ENCODE measurements at regions not wholly inside any gene's neighbourhood (a gene's known extent, or its start where the extent isn't known, plus 50 kb on each side); places are given as distances from the start of the nearest gene placed in this dataset.
A peak's percentile ranks its signal among the peaks of the same experiment; 100 is the strongest.

DNA sequence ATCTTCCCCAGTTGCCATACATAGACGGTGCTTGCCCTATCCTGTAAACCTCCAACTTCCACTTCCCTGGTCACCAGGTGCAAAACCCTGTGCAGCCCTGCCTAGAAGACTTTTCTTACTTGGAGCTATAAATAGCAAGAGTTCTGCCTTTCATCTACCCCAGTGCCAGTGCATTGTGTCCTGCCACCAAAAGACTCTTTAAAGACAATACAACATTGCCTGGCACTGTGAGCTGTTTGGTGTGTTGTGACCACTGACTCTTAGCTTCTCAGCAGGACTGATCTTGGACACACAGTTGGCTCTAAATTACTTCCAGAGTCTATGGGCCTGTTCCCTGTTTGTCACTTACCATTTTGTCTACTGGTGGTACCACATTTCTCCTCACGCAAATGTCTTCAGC, 608.1 kb downstream of the CDH9 start:
- FAIRE-seq (no peak), ATAC-seq (no peak), DNase-seq (no peak)
- no peak overlapping the region for H3K4me3 ChIP-seq
- no peaks in the 10 kb centered on the region for H3K36me3 ChIP-seq
- no peaks in the 10 kb centered on the region for H3K9me3 ChIP-seq
- intact Hi-C loops (cut with DNase I), result no loop called here
- H3K27me3 ChIP-seq, result no peaks in the 10 kb centered on the region
- H3K27ac ChIP-seq, result no peak overlapping the region
- H3K4me1 ChIP-seq, result no peaks in the 10 kb centered on the region
- TF ChIP-seq, protein P1, sequence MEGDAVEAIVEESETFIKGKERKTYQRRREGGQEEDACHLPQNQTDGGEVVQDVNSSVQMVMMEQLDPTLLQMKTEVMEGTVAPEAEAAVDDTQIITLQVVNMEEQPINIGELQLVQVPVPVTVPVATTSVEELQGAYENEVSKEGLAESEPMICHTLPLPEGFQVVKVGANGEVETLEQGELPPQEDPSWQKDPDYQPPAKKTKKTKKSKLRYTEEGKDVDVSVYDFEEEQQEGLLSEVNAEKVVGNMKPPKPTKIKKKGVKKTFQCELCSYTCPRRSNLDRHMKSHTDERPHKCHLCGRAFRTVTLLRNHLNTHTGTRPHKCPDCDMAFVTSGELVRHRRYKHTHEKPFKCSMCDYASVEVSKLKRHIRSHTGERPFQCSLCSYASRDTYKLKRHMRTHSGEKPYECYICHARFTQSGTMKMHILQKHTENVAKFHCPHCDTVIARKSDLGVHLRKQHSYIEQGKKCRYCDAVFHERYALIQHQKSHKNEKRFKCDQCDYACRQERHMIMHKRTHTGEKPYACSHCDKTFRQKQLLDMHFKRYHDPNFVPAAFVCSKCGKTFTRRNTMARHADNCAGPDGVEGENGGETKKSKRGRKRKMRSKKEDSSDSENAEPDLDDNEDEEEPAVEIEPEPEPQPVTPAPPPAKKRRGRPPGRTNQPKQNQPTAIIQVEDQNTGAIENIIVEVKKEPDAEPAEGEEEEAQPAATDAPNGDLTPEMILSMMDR (IDR thresholded peaks at IDR 0.05), result no peak
- 70 to 85% methylated on average over 2 of the region's 2 CpGs for WGBS, 2 donors

DNA sequence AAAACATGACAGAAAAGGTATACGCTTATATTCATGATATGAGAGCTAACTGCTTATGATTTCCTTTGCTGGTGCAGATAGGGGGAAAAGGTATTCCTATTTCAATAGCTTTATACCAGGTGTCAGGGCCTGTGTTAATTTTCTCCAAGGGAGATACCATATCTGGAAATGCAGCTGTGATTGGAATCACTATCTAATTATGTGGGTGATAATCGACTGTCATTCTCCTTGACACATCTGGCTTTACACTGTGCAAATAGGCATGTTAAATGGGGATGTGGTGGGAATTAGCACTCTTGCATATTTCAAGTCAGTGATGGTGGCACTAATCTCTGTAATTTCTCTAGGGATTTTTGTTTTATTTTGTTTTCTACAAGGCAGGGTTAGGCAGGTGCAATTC, 611.1 kb downstream of the CDH9 start:
- 45 to 63% methylated on average over 2 of the region's 2 CpGs for WGBS, 2 donors
- H3K27me3 ChIP-seq, result no peaks in the 10 kb centered on the region
- FAIRE-seq (no peak), ATAC-seq (no peak), DNase-seq (no peak)
- TF ChIP-seq, protein P1 (IDR thresholded peaks at IDR 0.05), result no peak
- no peak overlapping the region for H3K27ac ChIP-seq
- intact Hi-C loops (cut with DNase I), result no loop called here
- no peaks in the 10 kb centered on the region for H3K9me3 ChIP-seq
- H3K4me3 ChIP-seq, result no peak overlapping the region
- no peaks in the 10 kb centered on the region for H3K36me3 ChIP-seq
- H3K4me1 ChIP-seq, result no peaks in the 10 kb centered on the region

DNA sequence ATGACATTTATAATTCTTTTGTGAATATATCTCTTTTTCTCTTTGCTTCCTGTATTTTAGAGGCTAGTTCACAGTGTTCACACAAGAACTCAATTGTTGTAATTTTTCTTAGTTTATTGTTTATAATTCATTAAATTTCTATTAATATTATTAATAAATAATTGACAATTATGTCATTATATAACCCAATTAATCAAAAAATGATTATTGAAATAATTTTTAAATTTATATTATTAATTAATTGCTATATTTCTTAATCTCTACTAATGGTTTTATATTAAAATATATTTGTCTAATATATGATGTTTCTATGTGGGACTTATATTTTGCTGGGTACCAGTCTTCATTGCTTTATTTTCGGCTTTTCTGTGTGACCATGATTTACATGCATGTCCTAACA, 618.4 kb downstream of the CDH9 start:
- 62 to 80% methylated on average over 1 of the region's 1 CpG for WGBS, 2 donors

DNA sequence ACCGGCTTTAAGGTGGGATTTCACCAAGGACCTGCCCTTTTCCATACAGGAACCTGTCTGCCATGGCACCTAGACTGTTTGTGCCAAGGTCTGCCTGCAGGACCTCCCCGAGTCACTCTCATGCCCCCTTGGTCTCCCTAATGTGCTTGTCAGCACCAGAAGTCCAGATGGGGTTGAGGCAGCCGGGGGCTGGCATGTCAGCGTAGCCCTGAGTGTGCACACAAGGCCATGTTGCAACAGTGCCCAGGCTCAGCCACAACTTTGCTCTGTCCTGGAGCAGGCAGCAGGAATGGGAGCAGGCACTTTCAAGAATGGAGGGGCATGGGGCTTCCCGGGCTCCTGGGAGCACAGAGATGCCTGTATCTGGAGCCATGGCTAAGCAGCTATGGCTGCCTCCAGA, 621.5 kb downstream of the CDH9 start:
- FAIRE-seq, result no peak
- Histone ChIP-seq H3K36me3 (no peaks in the 10 kb centered on the region), H3K4me1 (no peaks in the 10 kb centered on the region), H3K27ac (no peak overlapping the region), H3K27me3 (no peaks in the 10 kb centered on the region), H3K9me3 (no peaks in the 10 kb centered on the region), H3K4me3 (no peak overlapping the region)
- WGBS, 2 donors, result 68 to 72% methylated on average over 5 of the region's 5 CpGs
- TF ChIP-seq, protein P1 (IDR thresholded peaks at IDR 0.05), result no peak
- intact Hi-C loops (cut with DNase I), result no loop called here
- no peak for DNase-seq
- no peak for ATAC-seq

More for the DNA sequence above, 618.4 kb downstream of the CDH9 start:
- no peaks in the 10 kb centered on the region for H3K9me3 ChIP-seq
- H3K36me3 ChIP-seq, result no peaks in the 10 kb centered on the region
- ATAC-seq (no peak), FAIRE-seq (peak; percentile 53), DNase-seq (no peak)
- intact Hi-C loops (cut with DNase I), result no loop called here
- no peak overlapping the region for H3K4me3 ChIP-seq
- no peaks in the 10 kb centered on the region for H3K27me3 ChIP-seq
- H3K4me1 ChIP-seq, result no peaks in the 10 kb centered on the region
- TF ChIP-seq, protein P1 (IDR thresholded peaks at IDR 0.05), result no peak
- no peak overlapping the region for H3K27ac ChIP-seq

DNA sequence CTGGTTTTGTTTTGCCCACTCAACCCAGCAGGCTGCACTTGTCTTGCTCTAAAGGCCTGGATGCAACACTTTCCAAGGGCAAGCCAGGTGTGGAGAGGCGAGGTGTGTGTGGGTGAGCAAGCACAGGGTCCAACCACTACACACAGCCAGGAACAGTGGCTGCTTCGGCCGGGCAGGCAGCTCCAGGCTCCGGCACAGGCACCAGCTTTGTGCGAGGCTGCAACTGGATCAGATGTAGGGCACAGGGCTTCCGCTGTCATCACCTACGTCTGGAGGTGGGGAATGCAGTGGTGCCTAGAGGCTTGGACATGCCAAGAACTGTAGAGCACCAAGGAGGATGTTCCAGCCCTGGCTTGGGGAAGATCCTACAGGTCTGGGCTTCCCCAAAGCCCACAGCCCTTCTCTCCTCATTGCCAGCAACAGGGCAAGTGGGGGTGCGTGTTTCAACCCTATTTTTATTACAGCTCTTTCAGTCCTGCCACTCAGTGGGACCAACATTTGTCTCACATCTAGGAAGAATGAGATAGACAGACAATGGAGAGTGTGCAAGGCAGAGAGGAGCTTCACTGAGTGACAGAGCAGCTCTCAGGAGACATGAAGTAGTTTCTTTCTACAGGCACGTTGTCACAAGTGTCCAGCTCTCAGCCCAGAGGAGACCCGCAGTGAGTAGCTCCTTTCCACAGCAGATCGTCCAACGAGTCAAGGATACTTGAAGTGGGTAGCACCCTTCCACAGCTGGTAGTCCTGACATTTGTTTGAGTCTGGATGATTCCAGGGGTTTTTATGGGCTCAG, 622.2 kb downstream of the CDH9 start:
- Histone ChIP-seq H3K36me3 (no peaks in the 10 kb centered on the region), H3K27ac (no peak overlapping the region), H3K9me3 (no peaks in the 10 kb centered on the region), H3K4me3 (no peak overlapping the region), H3K27me3 (no peaks in the 10 kb centered on the region), H3K4me1 (no peaks in the 10 kb centered on the region)
- 63 to 72% methylated on average over 12 of the region's 12 CpGs for WGBS, 2 donors
- DNase-seq, result no peak
- no peak for FAIRE-seq
- intact Hi-C loops (cut with DNase I), result no loop called here
- TF ChIP-seq, protein P1 (IDR thresholded peaks at IDR 0.05), result no peak
- no peak for ATAC-seq

Measured in pancreas (tissue), 10 donors.